Mesendoderm (in vitro differentiated cells): ENCODE measurements at regions not wholly inside any gene's neighbourhood (a gene's known extent, or its start where the extent isn't known, plus 50 kb on each side); places are given as distances from the start of the nearest gene placed in this dataset.

Experiments used
- DNase-seq: peaks from one replicate; pipeline ENCODE4 v3.0.0; 2013
- H2AK5ac ChIP-seq: 2 replicates; pipeline ENCODE4 v1.6.1; 2013; ENCODE audit warnings: low read length, inconsistent platforms
- H2BK120ac ChIP-seq: 2 replicates; pipeline ENCODE4 v1.6.1; 2013; ENCODE audit warnings: low read depth, mild to moderate bottlenecking, low read length, moderate library complexity, mixed read lengths
- H2BK15ac ChIP-seq: replicated peaks from 2 replicates; pipeline ENCODE4 v1.6.1; 2013; ENCODE audit warnings: low read depth, mild to moderate bottlenecking, moderate library complexity
- H2BK5ac ChIP-seq: 2 replicates; pipeline ENCODE4 v1.6.1; 2013; ENCODE audit warnings: low read length, inconsistent platforms
- H3K18ac ChIP-seq: 2 replicates; pipeline ENCODE4 v1.6.1; 2013; ENCODE audit warnings: mild to moderate bottlenecking, low read length, mixed read lengths
- H3K23ac ChIP-seq: one replicate; pipeline ENCODE4 v1.6.1; 2013; ENCODE audit warnings: low read length
- H3K27ac ChIP-seq: 2 replicates; pipeline ENCODE4 v1.5.1; 2013; ENCODE audit warnings: low read depth, mild to moderate bottlenecking, inconsistent platforms, low read length, moderate library complexity
- H3K27me3 ChIP-seq: 2 replicates; pipeline ENCODE4 v1.6.1; 2013; ENCODE audit warnings: low read length, control low read depth, mild to moderate bottlenecking, inconsistent platforms; ENCODE audit not compliant: insufficient read depth, poor library complexity
- H3K36me3 ChIP-seq: 2 replicates; pipeline ENCODE4 v1.6.1; 2013; ENCODE audit warnings: low read length, inconsistent platforms; ENCODE audit not compliant: control insufficient read depth, insufficient read depth
- H3K4ac ChIP-seq: one replicate; pipeline ENCODE4 v1.6.1; 2013; ENCODE audit warnings: low read depth, mild to moderate bottlenecking, low read length, moderate library complexity
- H3K4me1 ChIP-seq: 2 replicates; pipeline ENCODE4 v1.6.1; 2013; ENCODE audit warnings: low read depth, low read length, inconsistent platforms; ENCODE audit not compliant: control insufficient read depth
- H3K4me2 ChIP-seq: 2 replicates; pipeline ENCODE4 v1.6.1; 2013; ENCODE audit warnings: low read length
- H3K4me3 ChIP-seq: 2 replicates; pipeline ENCODE4 v1.5.1; 2013; ENCODE audit warnings: mild to moderate bottlenecking, low read length
- H3K56ac ChIP-seq: one replicate; pipeline ENCODE4 v1.6.1; 2013; ENCODE audit warnings: low read length
- H3K79me1 ChIP-seq: 2 replicates; pipeline ENCODE4 v1.6.1; 2013; ENCODE audit warnings: low read length, inconsistent platforms
- H3K79me2 ChIP-seq: 2 replicates; pipeline ENCODE4 v1.6.1; 2013; ENCODE audit warnings: mild to moderate bottlenecking, low read length; ENCODE audit not compliant: control insufficient read depth, insufficient read depth
- H3K9ac ChIP-seq: 2 replicates; pipeline ENCODE4 v1.6.1; 2013; ENCODE audit warnings: low read length, inconsistent platforms
- H4K5ac ChIP-seq: one replicate; pipeline ENCODE4 v1.6.1; 2013; ENCODE audit warnings: low read length
- H4K8ac ChIP-seq: one replicate; pipeline ENCODE4 v1.6.1; 2013; ENCODE audit warnings: low read depth, mild to moderate bottlenecking, control low read depth, low read length, moderate library complexity
- WGBS: extraction: QIAGEN DNeasy Blood & Tissue Kit; methylation state at CpG from one replicate; pipeline ENCODE4 v1.1.7; 2013; ENCODE audit warnings: low lambda C conversion rate, missing lambda C conversion rate; ENCODE audit not compliant: insufficient coverage; ENCODE audit errors: extremely low coverage; 5-methylcytosine and 5-hydroxymethylcytosine counted together

- WGBS = no CpG with 5 or more reads among the region's 1 CpG
- H3K4me3 ChIP-seq = no peak overlapping the region
- no peak overlapping the region for H3K18ac ChIP-seq
- no peak overlapping the region for H3K4me2 ChIP-seq
- H3K9ac ChIP-seq = no peak overlapping the region
- no peaks in the 10 kb centered on the region for H3K36me3 ChIP-seq
- H3K23ac ChIP-seq = no peak overlapping the region
- H4K8ac ChIP-seq = no peak overlapping the region
- H3K27me3 ChIP-seq = no peaks in the 10 kb centered on the region
- no peak overlapping the region for H3K4ac ChIP-seq
- H4K5ac ChIP-seq = no peak overlapping the region
- no peak overlapping the region for H2BK120ac ChIP-seq
- DNase-seq = peak; percentile 66
- H3K79me1 ChIP-seq = no peaks in the 10 kb centered on the region
- no peak overlapping the region for H2AK5ac ChIP-seq
- H2BK15ac ChIP-seq = no peak overlapping the region
- H3K79me2 ChIP-seq = no peaks in the 10 kb centered on the region
- no peak overlapping the region for H3K27ac ChIP-seq
- H2BK5ac ChIP-seq = no peak overlapping the region
- H3K4me1 ChIP-seq = no peaks in the 10 kb centered on the region
- H3K56ac ChIP-seq = no peak overlapping the region
Measured at GRCh38 chr11:29173660-29174062, 843.2 kb downstream of the KCNA4 start.

GRCh38 chr11:29171360-29171950 is 845.4 kb downstream of the KCNA4 start:
- no peak overlapping the region for H3K23ac ChIP-seq
- DNase-seq = no peak
- H3K79me1 ChIP-seq = no peaks in the 10 kb centered on the region
- H2AK5ac ChIP-seq = no peak overlapping the region
- no peak overlapping the region for H4K8ac ChIP-seq
- H3K79me2 ChIP-seq = no peaks in the 10 kb centered on the region
- no peak overlapping the region for H3K4me3 ChIP-seq
- H2BK5ac ChIP-seq = no peak overlapping the region
- no peaks in the 10 kb centered on the region for H3K27me3 ChIP-seq
- no peak overlapping the region for H3K4me2 ChIP-seq
- no peak overlapping the region for H3K18ac ChIP-seq
- no peak overlapping the region for H3K56ac ChIP-seq
- H3K27ac ChIP-seq = no peak overlapping the region
- no CpG with 5 or more reads among the region's 1 CpG for WGBS
- H4K5ac ChIP-seq = no peak overlapping the region
- no peaks in the 10 kb centered on the region for H3K4me1 ChIP-seq
- H3K9ac ChIP-seq = no peak overlapping the region
- H2BK15ac ChIP-seq = no peak overlapping the region
- H3K36me3 ChIP-seq = no peaks in the 10 kb centered on the region
- H2BK120ac ChIP-seq = no peak overlapping the region
- no peak overlapping the region for H3K4ac ChIP-seq

- H3K79me1 ChIP-seq = no peaks in the 10 kb centered on the region
- no peak for DNase-seq
- no peak overlapping the region for H2BK15ac ChIP-seq
- H3K56ac ChIP-seq = no peak overlapping the region
- no peak overlapping the region for H3K4me3 ChIP-seq
- no CpG with 5 or more reads among the region's 1 CpG for WGBS
- no peaks in the 10 kb centered on the region for H3K27me3 ChIP-seq
- no peak overlapping the region for H3K18ac ChIP-seq
- no peaks in the 10 kb centered on the region for H3K79me2 ChIP-seq
- H2BK5ac ChIP-seq = no peak overlapping the region
- no peak overlapping the region for H3K4me2 ChIP-seq
- no peak overlapping the region for H4K8ac ChIP-seq
- H4K5ac ChIP-seq = no peak overlapping the region
- H2BK120ac ChIP-seq = no peak overlapping the region
- no peak overlapping the region for H3K9ac ChIP-seq
- no peak overlapping the region for H3K27ac ChIP-seq
- H3K23ac ChIP-seq = no peak overlapping the region
- H3K36me3 ChIP-seq = no peaks in the 10 kb centered on the region
- no peak overlapping the region for H2AK5ac ChIP-seq
- no peak overlapping the region for H3K4ac ChIP-seq
- H3K4me1 ChIP-seq = no peaks in the 10 kb centered on the region
Measured at GRCh38 chr11:29166306-29166705, 850.5 kb downstream of the KCNA4 start.

GRCh38 chr11:29163231-29163630 is 853.6 kb downstream of the KCNA4 start:
- no CpG with 5 or more reads among the region's 2 CpGs for WGBS
- Histone ChIP-seq H3K79me1 (no peaks in the 10 kb centered on the region), H2AK5ac (no peak overlapping the region), H2BK120ac (no peak overlapping the region), H3K9ac (no peak overlapping the region), H3K4ac (no peak overlapping the region), H3K4me2 (no peak overlapping the region), H3K56ac (no peak overlapping the region), H3K79me2 (no peaks in the 10 kb centered on the region), H3K27me3 (no peaks in the 10 kb centered on the region), H3K36me3 (no peaks in the 10 kb centered on the region), H3K18ac (no peak overlapping the region), H3K23ac (no peak overlapping the region), H2BK5ac (no peak overlapping the region), H3K27ac (no peak overlapping the region), H2BK15ac (no peak overlapping the region), H4K5ac (no peak overlapping the region), H3K4me3 (no peak overlapping the region), H3K4me1 (no peaks in the 10 kb centered on the region), H4K8ac (no peak overlapping the region)
- no peak for DNase-seq

GRCh38 chr11:29162491-29162890 is 854.3 kb downstream of the KCNA4 start:
- no CpG with 5 or more reads among the region's 2 CpGs for WGBS
- H3K4ac ChIP-seq = no peak overlapping the region
- no peak overlapping the region for H2BK5ac ChIP-seq

GRCh38 chr11:29161191-29161590 is 855.6 kb downstream of the KCNA4 start:
- H3K56ac ChIP-seq = no peak overlapping the region
- WGBS = no CpG with 5 or more reads among the region's 1 CpG
- H3K79me2 ChIP-seq = no peaks in the 10 kb centered on the region
- no peak overlapping the region for H2BK5ac ChIP-seq
- H3K27ac ChIP-seq = no peak overlapping the region
- no peak for DNase-seq
- H3K18ac ChIP-seq = no peak overlapping the region
- H2AK5ac ChIP-seq = no peak overlapping the region
- H3K79me1 ChIP-seq = no peaks in the 10 kb centered on the region
- H2BK120ac ChIP-seq = no peak overlapping the region
- no peaks in the 10 kb centered on the region for H3K27me3 ChIP-seq
- H4K5ac ChIP-seq = no peak overlapping the region
- H3K9ac ChIP-seq = no peak overlapping the region
- no peak overlapping the region for H3K4me3 ChIP-seq
- no peak overlapping the region for H3K4ac ChIP-seq
- H3K23ac ChIP-seq = no peak overlapping the region
- H4K8ac ChIP-seq = no peak overlapping the region
- no peaks in the 10 kb centered on the region for H3K4me1 ChIP-seq
- no peak overlapping the region for H3K4me2 ChIP-seq
- H2BK15ac ChIP-seq = no peak overlapping the region
- no peaks in the 10 kb centered on the region for H3K36me3 ChIP-seq

More at GRCh38 chr11:29162491-29162890, 854.3 kb downstream of the KCNA4 start:
- Histone ChIP-seq H2AK5ac (no peak overlapping the region), H3K4me3 (no peak overlapping the region), H3K23ac (no peak overlapping the region), H3K27me3 (no peaks in the 10 kb centered on the region), H3K4me1 (no peaks in the 10 kb centered on the region), H3K27ac (no peak overlapping the region), H2BK15ac (no peak overlapping the region), H4K8ac (no peak overlapping the region), H3K4me2 (no peak overlapping the region), H4K5ac (no peak overlapping the region), H3K79me1 (no peaks in the 10 kb centered on the region), H3K9ac (no peak overlapping the region), H3K36me3 (no peaks in the 10 kb centered on the region), H3K56ac (no peak overlapping the region), H3K18ac (no peak overlapping the region), H3K79me2 (no peaks in the 10 kb centered on the region), H2BK120ac (no peak overlapping the region)
- no peak for DNase-seq
